A549 (cell line): ENCODE measurements at regions not wholly inside any gene's neighbourhood (a gene's known extent, or its start where the extent isn't known, plus 50 kb on each side); places are given as distances from the start of the nearest gene placed in this dataset.
A peak's percentile ranks its signal among the peaks of the same experiment; 100 is the strongest.
"Not testable (repeated sequence)": the region's sequence is repeated elsewhere in the genome, so short reads cannot be mapped to it uniquely, and the experiment has no call there.

ENCODE experiments used
- ATAC-seq, 2 experiments: fragments of 200-7000 bp in 1 of 2; fragments of >200 bp in 1 of 2; cut with Nextera tagmentation in 1 of 2; cut with Tn5 transposase in 1 of 2; 3 replicates each; pipeline versions ENCODE4 v1.8.0 to v1.9.1; 2018 to 2020; ENCODE audit warnings: mild to moderate bottlenecking in 1 of 2, moderate library complexity in 1 of 2
- CTCF ChIA-PET: fragments of 300-600 bp; sonication (Branson Sonifier 250); formaldehyde crosslinking; extraction: SDS; loops from one replicate; lab custom pipeline; 2021; ENCODE audit warnings: antibody characterized with exemption, inconsistent platforms; lab: Yijun Ruan, JAX
- POLR2A ChIA-PET: fragments of 350-600 bp; formaldehyde crosslinking; extraction: SDS; loops from one replicate; lab custom pipeline; 2021; ENCODE audit warnings: antibody characterized with exemption, inconsistent platforms; lab: Yijun Ruan, JAX
- DNase-seq, 2 experiments: peaks; one replicate each; pipeline versions ENCODE4 v3.0.0 to v3.0.0-alpha.2; 2011 to 2016; ENCODE audit warnings: low read depth in 1 of 2, low spot score in 1 of 2
- FAIRE-seq: peaks from 2 replicates; lab custom pipeline; 2011; peaks lifted over from hg19 to GRCh38; lab: Jason Lieb, UNC
- H3K27ac ChIP-seq, 2 experiments: fragments of >200 bp; sonication (Bioruptor Twin); formaldehyde crosslinking; 3 replicates each; pipeline ENCODE4 v1.5.1; 2016 to 2017
- H3K4me1 ChIP-seq: fragments of >200 bp; sonication (Bioruptor Twin); formaldehyde crosslinking; 3 replicates; pipeline ENCODE4 v1.6.1; 2016
- H3K4me2 ChIP-seq: fragments of >200 bp; sonication (Bioruptor Twin); formaldehyde crosslinking; 3 replicates; pipeline ENCODE4 v1.6.1; 2016
- H3K4me3 ChIP-seq: fragments of >200 bp; sonication (Bioruptor Twin); formaldehyde crosslinking; 3 replicates; pipeline ENCODE4 v1.5.1; 2016
- H3K9me3 ChIP-seq: fragments of >200 bp; sonication (Bioruptor Twin); formaldehyde crosslinking; 3 replicates; pipeline ENCODE4 v1.6.1; 2016
- BCL3 ChIP-seq: fragments of >200 bp; sonication (Bioruptor Twin); formaldehyde crosslinking; IDR thresholded peaks from 3 replicates; pipeline ENCODE4 v1.6.1; 2016
- CBX8 ChIP-seq: fragments of 200-600 bp; sonication (generic); IDR thresholded peaks from 2 replicates; pipeline ENCODE4 v1.6.1; 2016
- EHMT2 ChIP-seq: fragments of 200-600 bp; sonication (generic); IDR thresholded peaks from 2 replicates; pipeline ENCODE4 v1.6.1; 2016; ENCODE audit warnings: antibody characterized with exemption, low read depth, mild to moderate bottlenecking, moderate library complexity
- ESRRA ChIP-seq: fragments of 150-350 bp; IDR thresholded peaks from 2 replicates; pipeline ENCODE4 v1.6.1; 2014; ENCODE audit warnings: mild to moderate bottlenecking, low read length, borderline replicate concordance
- GATA3 ChIP-seq: IDR thresholded peaks from 2 replicates; pipeline ENCODE4 v1.6.1; 2012; ENCODE audit warnings: borderline replicate concordance
- HDAC2 ChIP-seq: fragments of 200-600 bp; sonication (generic); IDR thresholded peaks from 2 replicates; pipeline ENCODE4 v1.6.1; 2016
- HEYL ChIP-seq: fragments of 250-450 bp; sonication (Bioruptor Pico); IDR thresholded peaks from 2 replicates; pipeline ENCODE4 v1.8.0; 2021; ENCODE audit warnings: mild to moderate bottlenecking, moderate library complexity
- HMGXB4 ChIP-seq: fragments of 250-450 bp; sonication (Bioruptor Pico); IDR thresholded peaks from 2 replicates; pipeline ENCODE4 v1.5.0; 2021; ENCODE audit warnings: mild to moderate bottlenecking, moderate library complexity, borderline replicate concordance
- JUN ChIP-seq, 2 experiments: fragments of >200 bp; sonication (Bioruptor Twin); formaldehyde crosslinking; IDR thresholded peaks; 2 replicates in 1 of 2; 3 replicates in 1 of 2; pipeline ENCODE4 v1.6.1; 2016 to 2017
- MAZ ChIP-seq: fragments of 150-350 bp; IDR thresholded peaks from 2 replicates; pipeline ENCODE4 v1.6.1; 2014; ENCODE audit warnings: antibody characterized with exemption, low read depth, low read length, borderline replicate concordance
- MYC ChIP-seq: IDR thresholded peaks from 2 replicates; pipeline ENCODE4 v1.6.1; 2012; ENCODE audit warnings: mild to moderate bottlenecking, inconsistent platforms, low read length, improper control_type of control experiment, borderline replicate concordance
- RCOR1 ChIP-seq: fragments of 150-350 bp; IDR thresholded peaks from 2 replicates; pipeline ENCODE4 v1.6.1; 2014; ENCODE audit warnings: antibody characterized with exemption, low read length, low read depth
- SMC3 ChIP-seq: fragments of >200 bp; sonication (Bioruptor Twin); formaldehyde crosslinking; IDR thresholded peaks from 3 replicates; pipeline ENCODE4 v1.6.1; 2018; ENCODE audit warnings: inconsistent platforms
- TFCP2L1 ChIP-seq: fragments of 250-450 bp; sonication (Bioruptor Pico); IDR thresholded peaks from 2 replicates; pipeline ENCODE4 v1.5.0; 2021; ENCODE audit warnings: mild to moderate bottlenecking
- ZC3H11A ChIP-seq: fragments of 450-650 bp; IDR thresholded peaks from 2 replicates; pipeline ENCODE4 v1.6.1; 2014; ENCODE audit warnings: antibody characterized with exemption, mild to moderate bottlenecking
- ZFP36 ChIP-seq: fragments of 450-650 bp; IDR thresholded peaks from 2 replicates; pipeline ENCODE4 v1.6.1; 2014; ENCODE audit warnings: borderline replicate concordance; ENCODE audit not compliant: partially characterized antibody
- WGBS: methylation state at CpG from one replicate; pipeline ENCODE4 v1.1.6; 2017; ENCODE audit errors: missing lambda C conversion rate; 5-methylcytosine and 5-hydroxymethylcytosine counted together
- TF ChIP-seq, protein P1 (sequence below): IDR thresholded peaks from 2 replicates; pipeline ENCODE4 v1.6.1; 2012
- TF ChIP-seq, protein P2 (sequence below): fragments of 450-650 bp; IDR thresholded peaks from 2 replicates; pipeline ENCODE4 v1.6.1; 2014; ENCODE audit warnings: antibody characterized with exemption

GRCh38 chr10:59975918-59976317, 69.6 kb upstream of the CCDC6 start:
- Histone ChIP-seq H3K4me1 (peaks cover 15% of the 10 kb centered on the region), H3K9me3 (peaks cover 27% of the 10 kb centered on the region; the same call in 2 of the 3 replicates)
- ATAC-seq, DNase-seq, H3K4me2 ChIP-seq, CTCF ChIA-PET, H3K4me3 ChIP-seq, FAIRE-seq, H3K27ac ChIP-seq, POLR2A ChIA-PET: not testable (repeated sequence)
- 96% methylated on average over 1 of the region's 1 CpG for WGBS

- POLR2A ChIA-PET, result interaction anchor here (0.5 to 1.5 kb wide), 2 partner anchors 66 to 599 kb away, joined by 4 to 5 read pairs; partner anchors contain the start of gene CCDC6
- peak; percentile 90 to 91 for ATAC-seq
These were observed 65.6 kb upstream of the CCDC6 start for GRCh38 chr10:59971915-59972314.

DNA sequence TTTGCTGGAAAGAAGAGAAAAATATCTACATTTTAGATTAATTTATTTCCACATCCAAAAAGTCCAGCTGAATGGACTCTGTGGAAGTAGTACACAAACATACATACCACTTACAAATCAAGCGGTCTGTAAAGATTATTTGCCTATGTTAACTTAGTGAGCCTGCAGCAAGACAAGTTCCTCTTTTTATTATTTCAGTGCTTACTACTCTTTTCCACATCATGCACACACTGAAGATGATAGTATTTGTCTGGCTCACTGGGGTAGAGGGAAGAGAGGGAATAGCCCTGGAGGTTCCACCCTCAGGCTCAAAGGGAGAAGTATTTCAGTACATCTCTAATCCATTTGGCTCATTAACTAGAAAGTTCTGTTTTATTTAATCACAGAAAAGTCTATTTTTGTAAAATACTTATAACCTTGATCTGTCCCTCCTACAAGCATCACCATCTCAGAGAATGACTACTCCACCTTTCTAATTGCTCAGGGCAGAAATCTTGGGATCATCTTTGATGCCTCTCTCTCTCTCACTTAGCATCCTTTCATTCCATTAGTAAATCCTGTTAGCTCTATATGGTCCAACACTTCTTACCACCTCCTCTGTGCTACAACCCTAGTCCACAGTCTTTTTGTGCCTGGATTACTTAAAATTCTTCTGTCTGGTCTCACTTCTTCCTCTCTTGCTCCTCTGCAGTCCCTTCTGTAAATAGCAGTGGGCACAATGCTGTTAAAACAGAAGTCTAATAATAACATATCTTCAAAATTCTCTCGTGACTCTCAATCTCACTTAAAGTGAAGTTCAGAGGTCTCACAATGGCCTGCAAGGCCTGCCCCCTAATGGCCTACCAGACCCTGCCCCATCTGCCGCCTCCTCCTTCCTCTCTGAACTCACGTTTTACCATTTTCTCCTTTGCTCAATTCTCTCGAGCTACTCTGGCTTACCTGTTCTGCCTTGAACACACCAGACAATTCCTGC, 64.3 kb upstream of the CCDC6 start:
- POLR2A ChIA-PET, result interaction anchor here (1.3 kb wide), 1 partner anchor 64 kb away, joined by 3 read pairs; the partner anchor contains the start of gene CCDC6
- ATAC-seq, result no peak
- 72% methylated on average over 5 of the region's 5 CpGs for WGBS
- peaks cover under 1% of the 10 kb centered on the region; the same call in 1 of the 3 replicates for H3K9me3 ChIP-seq
- H3K4me2 ChIP-seq, result no peak overlapping the region; the same call in 2 of the 3 replicates
- FAIRE-seq, result no peak
- CTCF ChIA-PET, result no interaction called here
- peak overlapping the region; percentile 38 to 62; a peak in 3 of 6 replicates for H3K27ac ChIP-seq
- no peak for TF ChIP-seq CBX8
- no peak for TF ChIP-seq MAZ
- TF ChIP-seq, protein P1, sequence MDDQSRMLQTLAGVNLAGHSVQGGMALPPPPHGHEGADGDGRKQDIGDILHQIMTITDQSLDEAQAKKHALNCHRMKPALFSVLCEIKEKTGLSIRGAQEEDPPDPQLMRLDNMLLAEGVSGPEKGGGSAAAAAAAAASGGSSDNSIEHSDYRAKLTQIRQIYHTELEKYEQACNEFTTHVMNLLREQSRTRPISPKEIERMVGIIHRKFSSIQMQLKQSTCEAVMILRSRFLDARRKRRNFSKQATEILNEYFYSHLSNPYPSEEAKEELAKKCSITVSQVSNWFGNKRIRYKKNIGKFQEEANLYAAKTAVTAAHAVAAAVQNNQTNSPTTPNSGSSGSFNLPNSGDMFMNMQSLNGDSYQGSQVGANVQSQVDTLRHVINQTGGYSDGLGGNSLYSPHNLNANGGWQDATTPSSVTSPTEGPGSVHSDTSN, result no peak
- no peak for TF ChIP-seq HDAC2
- no peak for TF ChIP-seq HMGXB4 (CRISPR knock-in tag)
- TF ChIP-seq BCL3, result no peak
- no peak for TF ChIP-seq MYC
- TF ChIP-seq ZC3H11A, result no peak
- TF ChIP-seq EHMT2, result no peak
- H3K4me1 ChIP-seq, result peaks cover 17% of the 10 kb centered on the region
- no peak overlapping the region for H3K4me3 ChIP-seq
- DNase-seq, result no peak

More at GRCh38 chr10:59971915-59972314, 65.6 kb upstream of the CCDC6 start:
- CTCF ChIA-PET, result no interaction called here
- Histone ChIP-seq H3K4me2 (peak overlapping the region; percentile 31), H3K4me1 (peaks cover 15% of the 10 kb centered on the region), H3K9me3 (peaks cover 13% of the 10 kb centered on the region; the same call in 2 of the 3 replicates), H3K27ac (peak overlapping the region; percentile 62 to 70; a peak in 5 of 6 replicates), H3K4me3 (no peak overlapping the region)
- peak; percentile 49 for FAIRE-seq
- WGBS, result 0% methylated on average over 1 of the region's 1 CpG
- peak; percentile 8; the same call in 1 of the 2 replicates for TF ChIP-seq ESRRA
- no peak for TF ChIP-seq BCL3
- DNase-seq, result peak; percentile 15 to 72

DNA sequence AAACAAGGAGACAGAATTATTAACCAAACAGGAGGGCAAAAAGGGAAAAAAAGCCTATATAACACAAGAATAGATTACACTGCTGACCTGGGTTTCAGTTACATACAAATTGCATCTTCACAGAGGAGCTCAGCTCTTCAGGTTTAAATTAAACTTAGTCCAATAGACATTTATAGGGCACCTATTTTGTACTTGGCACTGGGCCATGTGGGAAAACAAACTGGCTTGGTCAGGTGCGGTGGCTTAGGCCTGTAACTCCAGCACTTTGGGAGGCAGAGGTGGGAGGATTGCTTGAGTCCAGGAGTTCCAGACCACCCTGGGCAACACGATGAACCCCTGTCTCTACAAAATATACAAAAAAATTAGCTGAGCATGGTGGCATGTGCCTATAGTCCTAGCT, 62.3 kb upstream of the CCDC6 start:
- Histone ChIP-seq H3K27ac (no peak overlapping the region), H3K4me2 (no peak overlapping the region), H3K4me3 (no peak overlapping the region), H3K4me1 (peaks cover 22% of the 10 kb centered on the region), H3K9me3 (no peaks in the 10 kb centered on the region)
- ATAC-seq (no peak), DNase-seq (no peak), FAIRE-seq (no peak)
- ChIA-PET CTCF (interaction anchor here (1.3 kb wide), 1 partner anchor 138 kb away, joined by 3 read pairs; no protein-coding TSS in a partner anchor), POLR2A (no interaction called here)
- no peak for TF ChIP-seq TFCP2L1 (CRISPR knock-in tag)
- TF ChIP-seq JUN (IDR thresholded peaks at IDR 0.05), result no peak
- TF ChIP-seq, protein P2, sequence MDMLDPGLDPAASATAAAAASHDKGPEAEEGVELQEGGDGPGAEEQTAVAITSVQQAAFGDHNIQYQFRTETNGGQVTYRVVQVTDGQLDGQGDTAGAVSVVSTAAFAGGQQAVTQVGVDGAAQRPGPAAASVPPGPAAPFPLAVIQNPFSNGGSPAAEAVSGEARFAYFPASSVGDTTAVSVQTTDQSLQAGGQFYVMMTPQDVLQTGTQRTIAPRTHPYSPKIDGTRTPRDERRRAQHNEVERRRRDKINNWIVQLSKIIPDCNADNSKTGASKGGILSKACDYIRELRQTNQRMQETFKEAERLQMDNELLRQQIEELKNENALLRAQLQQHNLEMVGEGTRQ, result no peak
- no peak for TF ChIP-seq SMC3
- TF ChIP-seq GATA3, result no peak
- no peak for TF ChIP-seq ZFP36
- TF ChIP-seq RCOR1, result no peak
- no peak for TF ChIP-seq HEYL (CRISPR knock-in tag)
- 51% methylated on average over 2 of the region's 2 CpGs for WGBS
